ENCODE measurements at regions not wholly inside any gene's neighbourhood (a gene's known extent, or its start where the extent isn't known, plus 50 kb on each side); places are given as distances from the start of the nearest gene placed in this dataset.

- DNase-seq (ENCODE audit: low spot score): no peak
Observed at GRCh38 chr6:91043751-91044150, 456.9 kb upstream of the MAP3K7 start.

GRCh38 chr6:91042656-91043055, 455.8 kb upstream of the MAP3K7 start:
- no peak for DNase-seq (ENCODE audit: low spot score)

- no peak for DNase-seq (ENCODE audit: low spot score)
Observed at GRCh38 chr6:91033964-91034363, 447.1 kb upstream of the MAP3K7 start.

GRCh38 chr6:91031581-91031980, 444.7 kb upstream of the MAP3K7 start:
- DNase-seq (ENCODE audit: low spot score): no peak

- DNase-seq (ENCODE audit: low spot score): no peak
Observed at GRCh38 chr6:91029211-91029610, 442.3 kb upstream of the MAP3K7 start.

GRCh38 chr6:91023529-91023928, 436.7 kb upstream of the MAP3K7 start:
- DNase-seq (ENCODE audit: low spot score): no peak

GRCh38 chr6:91020744-91021143, 433.9 kb upstream of the MAP3K7 start:
- DNase-seq (ENCODE audit: low spot score): no peak

GRCh38 chr6:91018586-91018985, 431.7 kb upstream of the MAP3K7 start:
- DNase-seq (ENCODE audit: low spot score): no peak

GRCh38 chr6:91013511-91013910, 426.6 kb upstream of the MAP3K7 start:
- no peak for DNase-seq (ENCODE audit: low spot score)

- DNase-seq (ENCODE audit: low spot score): no peak
Observed at GRCh38 chr6:90997076-90997475, 410.2 kb upstream of the MAP3K7 start.

- DNase-seq (ENCODE audit: low spot score): peak; percentile 58
Observed at GRCh38 chr6:90993770-90994169, 406.9 kb upstream of the MAP3K7 start.

- no peak for DNase-seq (ENCODE audit: low spot score)
Observed at GRCh38 chr6:90989763-90990162, 402.9 kb upstream of the MAP3K7 start.

- no peak for DNase-seq (ENCODE audit: low spot score)
Observed at GRCh38 chr6:90984066-90984465, 397.2 kb upstream of the MAP3K7 start.

GRCh38 chr6:90983462-90983861, 396.6 kb upstream of the MAP3K7 start:
- DNase-seq (ENCODE audit: low spot score): no peak

- no peak for DNase-seq (ENCODE audit: low spot score)
Observed at GRCh38 chr6:90982581-90982980, 395.7 kb upstream of the MAP3K7 start.

GRCh38 chr6:90982051-90982450, 395.2 kb upstream of the MAP3K7 start:
- no peak for DNase-seq (ENCODE audit: low spot score)

GRCh38 chr6:90978046-90978445, 391.2 kb upstream of the MAP3K7 start:
- no peak for DNase-seq (ENCODE audit: low spot score)

GRCh38 chr6:90977513-90977912, 390.6 kb upstream of the MAP3K7 start:
- DNase-seq (ENCODE audit: low spot score): no peak

GRCh38 chr6:90976341-90976740, 389.5 kb upstream of the MAP3K7 start:
- no peak for DNase-seq (ENCODE audit: low spot score)

GRCh38 chr6:90975741-90976140, 388.9 kb upstream of the MAP3K7 start:
- no peak for DNase-seq (ENCODE audit: low spot score)

GRCh38 chr6:90973188-90973587, 386.3 kb upstream of the MAP3K7 start:
- no peak for DNase-seq (ENCODE audit: low spot score)

GRCh38 chr6:90970672-90971071, 383.8 kb upstream of the MAP3K7 start:
- no peak for DNase-seq (ENCODE audit: low spot score)

- no peak for DNase-seq (ENCODE audit: low spot score)
Observed at GRCh38 chr6:90967471-90967870, 380.6 kb upstream of the MAP3K7 start.

- DNase-seq (ENCODE audit: low spot score): no peak
Observed at GRCh38 chr6:90960324-90960723, 373.5 kb upstream of the MAP3K7 start.

GRCh38 chr6:90955246-90955645, 368.4 kb upstream of the MAP3K7 start:
- no peak for DNase-seq (ENCODE audit: low spot score)
